ENCODE measurements at regions not wholly inside any gene's neighbourhood (a gene's known extent, or its start where the extent isn't known, plus 50 kb on each side); places are given as distances from the start of the nearest gene placed in this dataset.

GRCh38 chr6:119980802-119981201 is 631.2 kb upstream of the MAN1A1 start:
- no peak for TF ChIP-seq CTCF (IDR thresholded peaks at IDR 0.05)
- no peak for TF ChIP-seq POLR2A (IDR thresholded peaks at IDR 0.05)

All from heart left ventricle (tissue), 13 donors.